Kidney (tissue), 13 donors: ENCODE measurements at regions not wholly inside any gene's neighbourhood (a gene's known extent, or its start where the extent isn't known, plus 50 kb on each side); places are given as distances from the start of the nearest gene placed in this dataset.

Experiments
- DNase-seq, 5 donors: peaks; one replicate each; pipeline ENCODE4 v3.0.0-alpha.2; 2013 to 2020
- FAIRE-seq: peaks from 2 replicates; lab custom pipeline; 2012; peaks lifted over from hg19 to GRCh38; lab: Jason Lieb, UNC
- H3K27ac ChIP-seq, 2 donors: one replicate each; pipeline ENCODE4 v1.7.0; 2013; ENCODE audit warnings: low read depth in 2 of 2, low read length in 2 of 2, inconsistent platforms in 1 of 2
- H3K27me3 ChIP-seq: one replicate; pipeline ENCODE4 v1.7.1; 2013; ENCODE audit warnings: low read length, inconsistent platforms; ENCODE audit not compliant: control insufficient read depth, insufficient read depth
- H3K36me3 ChIP-seq, 3 donors: one replicate each; pipeline versions ENCODE4 v1.7.0 to v1.7.1; 2013; ENCODE audit warnings: low read length in 3 of 3, control low read depth in 1 of 3, inconsistent platforms in 1 of 3; ENCODE audit not compliant: insufficient read depth in 3 of 3, control insufficient read depth in 2 of 3
- H3K4me1 ChIP-seq, 3 donors: one replicate each; pipeline versions ENCODE4 v1.7.0 to v1.7.1; 2013; ENCODE audit warnings: low read length in 3 of 3, inconsistent platforms in 1 of 3, low read depth in 1 of 3; ENCODE audit not compliant: control insufficient read depth in 2 of 3, insufficient read depth in 2 of 3
- H3K4me3 ChIP-seq, 3 donors: one replicate each; pipeline versions ENCODE4 v1.7.0 to v1.8.1; 2013; ENCODE audit warnings: low read length in 3 of 3, control low read depth in 1 of 3, inconsistent platforms in 1 of 3
- H3K9ac ChIP-seq, 3 donors: one replicate each; pipeline versions ENCODE4 v1.7.0 to v1.7.1; 2013; ENCODE audit warnings: low read length in 3 of 3, control low read depth in 1 of 3, inconsistent platforms in 1 of 3
- H3K9me3 ChIP-seq, 3 donors: one replicate each; pipeline versions ENCODE4 v1.7.0 to v1.7.1; 2013; ENCODE audit warnings: low read length in 3 of 3, control low read depth in 1 of 3, inconsistent platforms in 1 of 3; ENCODE audit not compliant: control insufficient read depth in 2 of 3, insufficient read depth in 1 of 3
- CTCF ChIP-seq: IDR thresholded peaks from 3 replicates; pipeline ENCODE4 v1.5.1; 2012; ENCODE audit warnings: mild to moderate bottlenecking, moderate library complexity, borderline replicate concordance; ENCODE audit not compliant: insufficient read depth; ENCODE audit errors: extremely low read depth
- intact Hi-C: fragments of 100-400 bp; cut with DNase I; formaldehyde crosslinking; loops from one replicate; pipeline ENCODE4 v1.11.1; 2022
- donor health status: control.
- donor health status: control.
- donor health status: control.
- donor health status: control.
- donor health status: control.
- donor health status: DM: yes; HTN: yes; CAD: no.
- donor health status: Normal renal cell carcinoma (clear cell type).

DNA sequence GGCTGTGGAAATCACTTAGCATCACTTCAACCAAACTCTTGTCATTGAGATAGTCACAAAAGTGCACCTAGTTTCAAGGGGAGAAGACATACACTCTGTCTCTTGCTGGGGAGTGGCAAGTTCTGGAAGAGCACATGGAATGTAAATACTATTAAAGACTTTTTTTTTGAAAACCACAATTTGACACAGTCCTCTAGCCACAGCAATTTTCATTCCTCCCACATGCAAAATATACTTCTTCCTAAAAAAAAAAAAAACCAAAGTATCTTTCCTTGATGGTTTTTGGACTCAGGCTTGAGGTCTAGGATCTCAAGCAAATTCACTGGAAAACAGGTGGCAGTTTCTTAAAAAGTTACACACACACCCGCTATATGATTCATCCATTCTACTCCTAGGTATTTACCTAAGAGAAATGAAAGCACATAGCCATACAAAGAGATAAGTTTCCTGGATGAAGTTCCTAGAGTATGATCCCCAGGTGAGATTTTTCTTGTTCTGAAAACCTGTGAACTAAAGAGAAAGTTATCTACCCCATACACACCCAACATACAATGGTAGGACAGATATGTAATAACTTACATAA is 295.8 kb downstream of the SP3 start:
- Histone ChIP-seq H3K27me3 (no peaks in the 10 kb centered on the region), H3K27ac (no peak overlapping the region), H3K4me1 (no peaks in the 10 kb centered on the region), H3K9me3 (peaks cover 0 to 4% (median 0%) of the 10 kb centered on the region in 3 donors), H3K36me3 (no peaks in the 10 kb centered on the region), H3K4me3 (no peak overlapping the region), H3K9ac (no peak overlapping the region)
- no peak for TF ChIP-seq CTCF
- DNase-seq: no peak
- FAIRE-seq: no peak
- intact Hi-C loops: no loop called here

DNA sequence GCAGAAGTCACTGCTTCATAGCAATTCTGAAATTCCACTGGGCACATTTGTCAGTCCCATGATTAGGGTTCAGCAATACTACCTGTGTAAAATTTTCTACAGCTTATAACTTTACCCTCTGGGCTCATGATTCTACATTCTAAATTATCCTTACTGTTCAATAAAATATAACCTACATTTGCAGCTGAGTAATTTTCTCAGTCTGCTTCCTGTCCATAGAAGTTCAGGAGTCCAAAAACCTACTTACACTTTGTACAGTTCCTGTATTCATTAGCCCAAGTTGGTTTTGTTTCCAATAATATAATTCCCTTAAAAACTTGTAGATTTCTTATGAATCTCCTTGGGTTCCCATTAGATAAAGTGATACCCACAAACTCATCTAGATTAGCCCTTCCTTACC is 295.3 kb downstream of the SP3 start:
- FAIRE-seq (no peak), DNase-seq (no peak)
- H3K27me3 ChIP-seq: no peaks in the 10 kb centered on the region
- TF ChIP-seq CTCF: no peak
- H3K36me3 ChIP-seq: no peaks in the 10 kb centered on the region
- no peak overlapping the region for H3K9ac ChIP-seq
- peaks cover 0 to 4% (median 0%) of the 10 kb centered on the region in 3 donors for H3K9me3 ChIP-seq
- no peak overlapping the region for H3K27ac ChIP-seq
- no peak overlapping the region for H3K4me3 ChIP-seq
- no peaks in the 10 kb centered on the region for H3K4me1 ChIP-seq
- intact Hi-C loops: no loop called here

- no peak for DNase-seq
- intact Hi-C loops: no loop called here
- no peaks in the 10 kb centered on the region for H3K27me3 ChIP-seq
- no peak overlapping the region for H3K4me3 ChIP-seq
- H3K9ac ChIP-seq: no peak overlapping the region
- H3K4me1 ChIP-seq: no peaks in the 10 kb centered on the region
- no peak overlapping the region for H3K27ac ChIP-seq
- FAIRE-seq: no peak
- peaks cover 0 to 4% (median 0%) of the 10 kb centered on the region in 3 donors for H3K9me3 ChIP-seq
- no peaks in the 10 kb centered on the region for H3K36me3 ChIP-seq
- TF ChIP-seq CTCF: no peak
Observed at GRCh38 chr2:173672573-173673340, 292.4 kb downstream of the SP3 start.
